ENCODE measurements at regions not wholly inside any gene's neighbourhood (a gene's known extent, or its start where the extent isn't known, plus 50 kb on each side); places are given as distances from the start of the nearest gene placed in this dataset.

- TF ChIP-seq CTCF (IDR thresholded peaks at IDR 0.05) = no peak
- DNase-seq (ENCODE audit: low spot score) = no peak
- ATAC-seq (ENCODE audit: low FRiP score) = no peak
These were observed 109.5 kb downstream of the DYNAP start for GRCh38 chr18:54700580-54700979.

- DNase-seq (ENCODE audit: low spot score) (no peak), ATAC-seq (ENCODE audit: low FRiP score) (no peak)
- TF ChIP-seq CTCF (IDR thresholded peaks at IDR 0.05) = no peak
These were observed 111.6 kb downstream of the DYNAP start for GRCh38 chr18:54702686-54703085.

- no peak for TF ChIP-seq CTCF (IDR thresholded peaks at IDR 0.05)
- ATAC-seq (ENCODE audit: low FRiP score) = no peak
- DNase-seq (ENCODE audit: low spot score) = no peak
These were observed 118.0 kb upstream of the RAB27B start for GRCh38 chr18:54710074-54710899.

- ATAC-seq (ENCODE audit: low FRiP score) (no peak), DNase-seq (ENCODE audit: low spot score) (no peak)
- no peak for TF ChIP-seq CTCF (IDR thresholded peaks at IDR 0.05)
These were observed 117.4 kb upstream of the RAB27B start for GRCh38 chr18:54710900-54711281.

- no peak for TF ChIP-seq CTCF (IDR thresholded peaks at IDR 0.05)
- DNase-seq (ENCODE audit: low spot score) (no peak), ATAC-seq (ENCODE audit: low FRiP score) (peak; percentile 6)
These were observed 116.0 kb upstream of the RAB27B start for GRCh38 chr18:54712306-54712705.

- no peak for TF ChIP-seq CTCF (IDR thresholded peaks at IDR 0.05)
- ATAC-seq (ENCODE audit: low FRiP score) = no peak
- no peak for DNase-seq (ENCODE audit: low spot score)
These were observed 115.5 kb upstream of the RAB27B start for GRCh38 chr18:54712758-54713157.

- no peak for TF ChIP-seq CTCF (IDR thresholded peaks at IDR 0.05)
- DNase-seq (ENCODE audit: low spot score) = no peak
- ATAC-seq (ENCODE audit: low FRiP score) = no peak
These were observed 114.9 kb upstream of the RAB27B start for GRCh38 chr18:54713386-54713785.
